Fibroblast of skin of left biceps (primary cell): ENCODE measurements at regions not wholly inside any gene's neighbourhood (a gene's known extent, or its start where the extent isn't known, plus 50 kb on each side); places are given as distances from the start of the nearest gene placed in this dataset.
"Not testable (repeated sequence)": the region's sequence is repeated elsewhere in the genome, so short reads cannot be mapped to it uniquely, and the experiment has no call there.

Experiments
- DNase-seq, 2 experiments: peaks; one replicate each; pipeline ENCODE4 v3.0.0-alpha.2; 2013; ENCODE audit warnings: low read depth in 2 of 2

DNA sequence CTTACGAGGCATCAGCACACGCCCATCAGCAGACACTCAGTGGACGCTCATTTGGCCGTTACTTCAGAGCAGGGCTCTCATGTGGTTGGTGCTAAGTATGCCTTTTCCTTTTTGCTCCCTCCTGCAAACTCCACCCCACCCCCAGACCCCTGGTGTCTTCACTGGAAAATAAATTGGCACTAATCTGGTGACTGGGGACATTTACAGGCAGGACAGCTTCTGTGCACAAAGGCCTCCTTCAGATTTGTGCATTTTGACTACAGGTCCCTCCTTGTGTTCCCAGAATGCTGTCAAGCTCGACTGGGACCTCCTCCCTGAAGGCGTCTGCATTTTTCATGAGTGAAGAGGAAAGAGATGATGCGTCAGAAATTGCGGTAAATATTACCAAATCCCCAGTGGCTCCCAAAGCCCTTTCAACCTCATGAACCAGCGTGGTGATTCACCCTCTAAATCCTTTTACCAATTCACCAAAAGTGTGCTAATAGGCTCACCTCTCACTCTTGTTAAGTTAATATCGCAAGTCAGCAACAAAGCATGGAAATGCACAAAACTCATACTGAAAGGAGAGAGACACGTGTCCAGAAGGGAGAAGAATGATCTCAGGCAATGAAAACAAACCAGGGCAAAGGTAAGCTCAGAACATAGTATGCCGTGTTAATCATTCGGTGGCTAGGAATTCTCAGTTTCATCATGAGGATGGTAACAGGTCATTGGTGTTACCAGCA is 119.0 kb downstream of the NKX6-1 start:
- DNase-seq = peak; percentile 44 to 51

- no peak for DNase-seq
Measured at GRCh38 chr4:84378983-84379382, 120.1 kb downstream of the NKX6-1 start.

DNA sequence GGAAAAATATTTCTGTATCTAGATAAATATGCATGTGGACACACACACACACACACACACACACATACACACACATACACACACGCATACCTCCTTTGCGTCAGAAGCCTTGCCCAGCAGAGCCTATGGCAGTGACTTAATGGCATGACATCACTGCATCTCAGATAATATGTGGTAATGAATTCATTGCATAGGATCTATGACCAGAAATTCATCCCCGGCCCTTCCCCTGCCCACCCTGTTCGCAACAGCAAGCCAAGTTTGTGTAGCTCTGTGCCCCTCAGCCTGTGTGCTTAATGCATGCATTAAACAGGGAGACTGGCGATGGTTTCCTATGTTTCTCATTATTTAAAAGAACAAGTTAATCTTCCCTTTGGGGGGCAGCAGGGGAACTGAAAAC is 120.7 kb downstream of the NKX6-1 start:
- no peak for DNase-seq

DNA sequence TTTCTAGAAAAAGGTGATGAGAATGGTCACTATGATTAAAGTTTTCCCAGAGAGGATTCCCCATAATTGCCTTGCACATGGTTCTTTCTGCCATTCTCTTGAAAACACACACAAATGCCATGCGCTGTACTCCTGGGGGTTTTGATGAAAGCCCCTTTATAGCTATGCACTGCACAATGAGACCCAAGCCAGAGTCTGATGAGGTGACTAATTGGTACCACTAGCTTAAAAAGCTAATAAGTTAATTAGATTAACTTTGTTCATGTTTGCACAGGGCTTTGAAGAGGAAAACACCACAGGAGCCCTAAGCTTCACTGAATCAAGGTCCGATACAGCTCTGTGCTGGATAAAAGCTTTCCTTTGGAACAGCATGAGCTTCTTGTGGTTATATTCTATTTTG is 132.2 kb downstream of the NKX6-1 start:
- no peak for DNase-seq

- no peak for DNase-seq
Measured at GRCh38 chr4:84366161-84366560, 132.9 kb downstream of the NKX6-1 start.

DNA sequence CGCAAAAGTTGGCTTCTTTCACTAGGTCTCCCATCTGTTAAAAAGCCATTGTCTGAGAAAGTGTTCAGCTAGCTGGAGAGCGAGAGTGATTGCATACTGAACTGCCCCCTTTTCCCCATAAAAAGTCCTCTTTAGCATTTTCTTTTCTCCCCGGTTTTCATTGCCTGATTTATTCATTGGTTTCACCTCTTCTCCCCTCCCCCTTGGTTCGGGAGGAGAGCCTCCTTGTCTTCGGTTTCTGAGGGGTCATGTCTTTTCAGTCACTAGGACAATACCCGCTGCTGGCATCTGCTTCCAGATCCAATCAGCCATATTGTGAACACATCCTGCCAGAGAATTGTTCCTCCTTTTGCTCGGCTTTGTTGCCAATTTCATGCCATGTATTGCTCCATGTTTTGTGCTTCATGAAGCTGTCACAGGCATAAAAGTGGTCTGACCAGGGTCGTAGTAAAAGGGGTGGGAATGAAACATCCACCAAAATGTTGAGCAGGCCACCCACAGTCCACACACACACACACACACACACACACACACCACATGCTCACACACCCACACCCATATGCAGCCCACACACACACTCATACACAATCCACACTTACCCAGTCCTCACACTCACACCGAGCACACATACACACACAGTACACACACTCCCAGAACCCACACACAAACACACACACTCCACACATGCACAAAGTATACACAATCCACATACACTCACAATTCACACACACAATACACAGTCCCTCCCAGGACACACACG is 136.0 kb downstream of the NKX6-1 start:
- DNase-seq = no peak

GRCh38 chr4:84342161-84342560 is 156.9 kb downstream of the NKX6-1 start:
- DNase-seq = no peak

DNA sequence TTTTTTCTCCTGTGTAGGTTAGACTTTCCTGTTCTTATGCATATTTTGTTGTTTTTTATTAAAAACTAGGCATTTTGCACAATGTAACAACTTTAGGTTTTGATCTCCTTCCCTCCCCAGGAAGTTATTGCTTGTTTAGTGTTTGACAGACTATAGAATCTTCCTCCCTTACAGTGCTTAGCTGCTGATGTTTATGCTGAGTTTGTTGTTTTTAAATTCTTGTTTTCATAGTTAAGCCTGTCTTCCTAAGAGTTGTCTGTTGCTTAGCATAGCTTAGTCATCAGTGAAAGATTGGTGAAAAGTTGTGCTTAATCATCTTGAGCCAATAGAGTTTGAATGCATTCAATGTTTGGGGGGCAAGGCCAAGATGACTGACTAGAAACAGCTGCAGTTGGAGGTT is 157.5 kb downstream of the NKX6-1 start:
- DNase-seq = no peak

DNA sequence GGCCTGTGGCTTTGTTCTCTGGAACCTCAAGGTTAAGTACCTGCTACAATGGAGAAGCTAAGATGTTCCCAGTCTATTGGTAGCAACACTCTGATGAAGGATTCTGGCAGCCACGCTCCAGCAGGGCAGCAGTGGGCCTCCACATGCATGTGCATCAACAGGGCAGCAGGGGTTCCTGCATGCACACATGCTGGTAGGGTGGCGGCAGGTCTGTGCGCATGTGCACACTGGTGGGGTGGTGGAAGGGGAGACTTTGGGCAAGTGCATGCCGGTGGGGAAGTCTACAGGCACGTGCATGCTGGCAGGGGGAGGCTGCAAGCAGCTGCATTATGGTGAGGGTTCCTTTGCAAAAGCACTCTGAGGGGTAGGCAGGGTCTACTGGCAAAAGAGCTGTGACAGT is 160.7 kb downstream of the NKX6-1 start:
- no peak for DNase-seq

DNA sequence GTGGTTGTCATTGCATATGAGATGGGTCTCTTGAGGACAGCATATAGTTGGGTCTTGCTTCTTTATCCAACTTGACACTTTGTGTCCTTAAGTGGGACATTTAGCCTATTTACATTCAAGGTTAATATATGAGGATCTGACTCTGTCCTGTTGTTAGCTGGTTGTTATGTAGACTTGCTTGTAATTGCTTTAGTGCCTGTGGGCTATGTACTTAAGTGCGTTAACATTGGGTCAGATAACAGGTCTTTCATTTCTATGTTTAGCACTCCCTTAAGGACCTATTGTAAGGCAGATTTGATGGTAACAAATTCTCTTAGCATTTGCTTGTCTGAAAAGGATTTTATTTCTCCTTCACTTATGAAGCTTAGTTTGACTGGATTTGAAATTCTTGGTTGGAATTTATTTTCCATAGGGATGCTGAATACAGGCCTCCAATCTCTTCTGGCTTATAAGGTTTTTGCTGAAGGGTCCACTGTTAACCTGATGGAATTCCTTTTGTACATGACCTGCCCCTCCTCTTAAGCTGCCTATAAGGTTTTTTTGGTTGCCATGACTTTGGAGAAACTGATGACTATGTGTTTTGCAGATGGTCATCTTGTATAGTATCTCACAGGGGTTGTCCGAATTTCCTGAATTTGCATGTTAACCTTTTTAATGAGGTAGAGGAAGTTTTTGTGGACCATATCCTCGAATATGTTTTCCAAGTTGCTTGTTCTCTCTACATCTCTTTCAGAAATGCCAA is 162.0 kb downstream of the NKX6-1 start:
- DNase-seq = no peak

GRCh38 chr4:84327526-84327925 is 171.6 kb downstream of the NKX6-1 start:
- no peak for DNase-seq

- DNase-seq = no peak
Measured at GRCh38 chr4:84325625-84326024, 173.5 kb downstream of the NKX6-1 start.

- no peak for DNase-seq
Measured at GRCh38 chr4:84324303-84325245, 174.5 kb downstream of the NKX6-1 start.

DNA sequence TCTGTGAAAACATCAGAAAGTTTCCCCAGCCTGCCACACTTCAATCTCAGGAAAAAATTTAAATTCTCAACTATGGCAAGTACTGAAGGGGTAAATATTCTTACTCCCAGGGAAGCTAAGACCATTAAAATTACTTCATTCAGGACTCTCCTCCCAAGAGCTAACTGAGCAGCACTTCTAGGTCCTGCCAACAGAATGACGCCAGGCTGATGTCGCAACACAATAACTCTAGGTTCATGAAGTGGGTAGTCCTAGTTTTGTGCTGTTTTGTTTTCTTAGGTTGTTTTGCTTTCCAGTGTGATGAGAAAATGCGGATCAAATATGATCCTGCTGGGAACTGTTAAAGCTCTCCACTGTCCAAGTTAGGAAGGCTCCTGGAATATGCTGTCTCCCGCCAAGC is 180.0 kb downstream of the NKX6-1 start:
- DNase-seq = no peak

- no peak for DNase-seq
Measured at GRCh38 chr4:84317513-84317912, 181.6 kb downstream of the NKX6-1 start.

DNA sequence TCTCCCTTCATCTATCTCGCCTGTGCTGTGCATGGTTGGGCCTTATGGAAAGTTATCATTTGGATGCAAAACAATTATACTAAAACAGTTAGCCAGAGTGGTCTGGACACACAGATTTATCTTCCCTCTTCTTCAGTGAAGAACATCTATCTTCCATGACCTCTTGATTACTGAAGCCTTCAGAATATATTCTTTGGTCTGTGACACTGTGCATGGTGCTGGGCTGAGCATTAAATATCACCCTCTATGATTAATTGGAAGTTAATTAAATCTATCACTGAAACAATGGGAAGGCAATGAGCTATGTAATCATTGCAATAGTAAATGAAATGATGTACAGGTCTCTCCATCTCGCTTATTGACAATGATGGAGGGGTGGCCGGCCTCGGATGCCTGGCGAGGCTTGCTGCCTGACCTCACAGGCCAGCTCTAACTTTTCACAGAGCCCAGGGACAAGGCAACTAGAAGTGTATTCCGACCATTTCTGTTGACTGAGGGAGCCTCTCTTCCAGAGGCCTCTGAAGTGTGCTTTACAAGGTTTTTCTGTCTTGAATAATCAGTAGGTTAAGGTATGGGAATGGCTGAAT is 186.6 kb downstream of the NKX6-1 start:
- DNase-seq = no peak

GRCh38 chr4:84309191-84309590 is 189.9 kb downstream of the NKX6-1 start:
- DNase-seq = no peak

DNA sequence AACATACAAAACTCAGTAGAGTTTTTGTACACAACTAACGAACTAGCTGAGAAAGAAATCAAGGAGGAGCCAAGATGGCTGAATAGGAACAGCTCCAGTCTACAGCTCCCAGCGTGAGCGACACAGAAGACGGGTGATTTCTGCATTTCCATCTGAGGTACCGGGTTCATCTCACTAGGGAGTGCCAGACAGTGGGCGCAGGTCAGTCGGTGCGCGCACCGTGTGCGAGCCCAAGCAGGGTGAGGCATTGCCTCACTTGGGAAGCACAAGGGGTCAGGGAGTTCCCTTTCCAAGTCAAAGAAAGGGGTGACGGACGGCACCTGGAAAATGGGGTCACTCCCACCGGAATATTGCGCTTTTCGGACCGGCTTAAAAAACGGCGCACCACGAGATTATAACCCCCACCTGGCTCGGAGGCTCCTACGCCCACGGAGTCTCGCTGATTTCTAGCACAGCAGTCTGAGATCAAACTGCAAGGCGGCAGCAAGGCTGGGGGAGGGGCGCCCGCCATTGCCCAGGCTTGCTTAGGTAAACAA is 200.3 kb downstream of the NKX6-1 start:
- not testable (repeated sequence) for DNase-seq

- no peak for DNase-seq
Measured at GRCh38 chr4:84298023-84298718, 200.9 kb downstream of the NKX6-1 start.

GRCh38 chr4:84291969-84292368 is 207.1 kb downstream of the NKX6-1 start:
- DNase-seq = no peak
